Activated CD8-positive, alpha-beta memory T cell treated with anti-CD3 and anti-CD28 coated beads, Interleukin-2, amount 10 ng/mL, durations not matched to agents 7 days and 5 days (primary cell): ENCODE measurements at regions not wholly inside any gene's neighbourhood (a gene's known extent, or its start where the extent isn't known, plus 50 kb on each side); places are given as distances from the start of the nearest gene placed in this dataset.
"Not testable (repeated sequence)": the region's sequence is repeated elsewhere in the genome, so short reads cannot be mapped to it uniquely, and the experiment has no call there.

Experiments used
- ATAC-seq: fragments of 150-1000 bp; cut with Tn5 transposase; one replicate; pipeline ENCODE4 v1.10.0; 2021; ENCODE audit warnings: moderate library complexity
- CTCF ChIA-PET: fragments of 350-600 bp; sonication (Branson Sonifier 250); formaldehyde crosslinking; loops from one replicate; lab custom pipeline; 2021; ENCODE audit warnings: antibody characterized with exemption; lab: Charles Lee
- DNase-seq: peaks from one replicate; pipeline ENCODE4 v3.0.0-alpha.2; 2020
- H3K27ac Mint-ChIP-seq: one replicate; pipeline ENCODE4 v1.8.0; 2021; ENCODE audit warnings: mild to moderate bottlenecking, mixed read lengths
- H3K27me3 Mint-ChIP-seq: one replicate; pipeline ENCODE4 v1.8.0; 2021; ENCODE audit warnings: mixed read lengths
- H3K36me3 Mint-ChIP-seq: one replicate; pipeline ENCODE4 v1.8.0; 2021; ENCODE audit warnings: mild to moderate bottlenecking, mixed read lengths
- H3K4me1 Mint-ChIP-seq: one replicate; pipeline ENCODE4 v1.8.0; 2021; ENCODE audit warnings: mixed read lengths
- H3K4me3 Mint-ChIP-seq: one replicate; pipeline ENCODE4 v1.8.0; 2021; ENCODE audit warnings: mild to moderate bottlenecking, moderate library complexity, mixed read lengths
- H3K9me3 Mint-ChIP-seq: one replicate; pipeline ENCODE4 v1.8.0; 2022; ENCODE audit warnings: low read depth, mixed read lengths

- DNase-seq (no peak), ATAC-seq (no peak)
- H3K36me3 Mint-ChIP-seq, result no peaks in the 10 kb centered on the region
- H3K9me3 Mint-ChIP-seq, result no peaks in the 10 kb centered on the region
- CTCF ChIA-PET, result no interaction called here
- no peaks in the 10 kb centered on the region for H3K4me1 Mint-ChIP-seq
- H3K4me3 Mint-ChIP-seq, result no peak overlapping the region
- H3K27ac Mint-ChIP-seq, result no peak overlapping the region
- H3K27me3 Mint-ChIP-seq, result no peaks in the 10 kb centered on the region
Measured at GRCh38 chr17:70739065-70739464, 569.7 kb downstream of the KCNJ2 start.

GRCh38 chr17:70746574-70746973 lies 577.2 kb downstream of the KCNJ2 start:
- DNase-seq, H3K27ac Mint-ChIP-seq, H3K27me3 Mint-ChIP-seq, H3K4me3 Mint-ChIP-seq, ATAC-seq, H3K9me3 Mint-ChIP-seq, CTCF ChIA-PET, H3K36me3 Mint-ChIP-seq, H3K4me1 Mint-ChIP-seq: not testable (repeated sequence)

- H3K36me3 Mint-ChIP-seq, result no peaks in the 10 kb centered on the region
- no peak overlapping the region for H3K27ac Mint-ChIP-seq
- no peaks in the 10 kb centered on the region for H3K4me1 Mint-ChIP-seq
- no peak for DNase-seq
- CTCF ChIA-PET, result no interaction called here
- no peak overlapping the region for H3K4me3 Mint-ChIP-seq
- no peak for ATAC-seq
- H3K27me3 Mint-ChIP-seq, result no peaks in the 10 kb centered on the region
- H3K9me3 Mint-ChIP-seq, result peaks cover 7% of the 10 kb centered on the region
Measured at GRCh38 chr17:70750983-70751382, 581.7 kb downstream of the KCNJ2 start.

GRCh38 chr17:70752461-70752860 lies 583.1 kb downstream of the KCNJ2 start:
- not testable (repeated sequence) for DNase-seq, H3K27me3 Mint-ChIP-seq, H3K9me3 Mint-ChIP-seq, H3K4me1 Mint-ChIP-seq, H3K27ac Mint-ChIP-seq, H3K36me3 Mint-ChIP-seq, H3K4me3 Mint-ChIP-seq, ATAC-seq
- CTCF ChIA-PET, result interaction anchor here (0.6 kb wide), 1 partner anchor 9 kb away, joined by 3 read pairs; no protein-coding TSS in a partner anchor

- no peak overlapping the region for H3K27ac Mint-ChIP-seq
- no peak for ATAC-seq
- CTCF ChIA-PET, result interaction anchor here (0.6 kb wide), 1 partner anchor 8 kb away, joined by 3 read pairs; no protein-coding TSS in a partner anchor
Measured at GRCh38 chr17:70752966-70753467, 583.7 kb downstream of the KCNJ2 start.

GRCh38 chr17:70763018-70763417 lies 593.7 kb downstream of the KCNJ2 start:
- H3K4me3 Mint-ChIP-seq, result no peak overlapping the region
- H3K4me1 Mint-ChIP-seq, result no peaks in the 10 kb centered on the region
- ATAC-seq (no peak), DNase-seq (no peak)
- CTCF ChIA-PET, result no interaction called here
- H3K36me3 Mint-ChIP-seq, result no peaks in the 10 kb centered on the region
- H3K27ac Mint-ChIP-seq, result no peak overlapping the region
- no peaks in the 10 kb centered on the region for H3K27me3 Mint-ChIP-seq
- no peaks in the 10 kb centered on the region for H3K9me3 Mint-ChIP-seq

More at GRCh38 chr17:70752966-70753467, 583.7 kb downstream of the KCNJ2 start:
- no peak for DNase-seq
- Mint-ChIP-seq H3K27me3 (no peaks in the 10 kb centered on the region), H3K9me3 (no peaks in the 10 kb centered on the region), H3K4me3 (no peak overlapping the region), H3K4me1 (no peaks in the 10 kb centered on the region), H3K36me3 (no peaks in the 10 kb centered on the region)

GRCh38 chr17:70767102-70767701 lies 597.9 kb downstream of the KCNJ2 start:
- H3K27me3 Mint-ChIP-seq, result no peaks in the 10 kb centered on the region
- no peak for DNase-seq
- H3K4me3 Mint-ChIP-seq, result no peak overlapping the region
- H3K27ac Mint-ChIP-seq, result no peak overlapping the region
- CTCF ChIA-PET, result interaction anchor here (0.9 kb wide), 1 partner anchor 83 kb away, joined by 3 read pairs; no protein-coding TSS in a partner anchor
- H3K9me3 Mint-ChIP-seq, result no peaks in the 10 kb centered on the region
- no peak for ATAC-seq
- no peaks in the 10 kb centered on the region for H3K4me1 Mint-ChIP-seq
- H3K36me3 Mint-ChIP-seq, result no peaks in the 10 kb centered on the region

- no peak overlapping the region for H3K4me3 Mint-ChIP-seq
- CTCF ChIA-PET, result no interaction called here
- no peak overlapping the region for H3K27ac Mint-ChIP-seq
- no peaks in the 10 kb centered on the region for H3K9me3 Mint-ChIP-seq
- DNase-seq, result no peak
- no peaks in the 10 kb centered on the region for H3K27me3 Mint-ChIP-seq
- H3K36me3 Mint-ChIP-seq, result no peaks in the 10 kb centered on the region
- ATAC-seq, result no peak
- H3K4me1 Mint-ChIP-seq, result no peaks in the 10 kb centered on the region
Measured at GRCh38 chr17:70769956-70770355, 600.6 kb downstream of the KCNJ2 start.

- Mint-ChIP-seq H3K36me3 (no peaks in the 10 kb centered on the region), H3K4me3 (no peak overlapping the region), H3K27ac (no peak overlapping the region), H3K9me3 (no peaks in the 10 kb centered on the region), H3K27me3 (no peaks in the 10 kb centered on the region), H3K4me1 (no peaks in the 10 kb centered on the region)
- CTCF ChIA-PET, result no interaction called here
- ATAC-seq, result no peak
- no peak for DNase-seq
Measured at GRCh38 chr17:70771804-70772386, 602.6 kb downstream of the KCNJ2 start.

- H3K27ac Mint-ChIP-seq, result no peak overlapping the region
- no peak for DNase-seq
- H3K27me3 Mint-ChIP-seq, result no peaks in the 10 kb centered on the region
- H3K4me3 Mint-ChIP-seq, result no peak overlapping the region
- CTCF ChIA-PET, result no interaction called here
- H3K9me3 Mint-ChIP-seq, result no peaks in the 10 kb centered on the region
- ATAC-seq, result no peak
- no peaks in the 10 kb centered on the region for H3K36me3 Mint-ChIP-seq
- H3K4me1 Mint-ChIP-seq, result no peaks in the 10 kb centered on the region
Measured at GRCh38 chr17:70772761-70773160, 603.4 kb downstream of the KCNJ2 start.

- no peaks in the 10 kb centered on the region for H3K9me3 Mint-ChIP-seq
- CTCF ChIA-PET, result no interaction called here
- H3K27ac Mint-ChIP-seq, result no peak overlapping the region
- DNase-seq, result no peak
- no peak overlapping the region for H3K4me3 Mint-ChIP-seq
- H3K4me1 Mint-ChIP-seq, result no peaks in the 10 kb centered on the region
- no peaks in the 10 kb centered on the region for H3K36me3 Mint-ChIP-seq
- no peak for ATAC-seq
- no peaks in the 10 kb centered on the region for H3K27me3 Mint-ChIP-seq
Measured at GRCh38 chr17:70773258-70773657, 603.9 kb downstream of the KCNJ2 start.

- ATAC-seq (no peak), DNase-seq (no peak)
- Mint-ChIP-seq H3K27me3 (no peaks in the 10 kb centered on the region), H3K4me3 (no peak overlapping the region), H3K4me1 (no peaks in the 10 kb centered on the region), H3K27ac (no peak overlapping the region), H3K36me3 (no peaks in the 10 kb centered on the region), H3K9me3 (no peaks in the 10 kb centered on the region)
- CTCF ChIA-PET, result no interaction called here
Measured at GRCh38 chr17:70774339-70775117, 605.2 kb downstream of the KCNJ2 start.

GRCh38 chr17:70775679-70776078 lies 606.3 kb downstream of the KCNJ2 start:
- DNase-seq (no peak), ATAC-seq (no peak)
- no peak overlapping the region for H3K4me3 Mint-ChIP-seq
- H3K36me3 Mint-ChIP-seq, result no peaks in the 10 kb centered on the region
- H3K9me3 Mint-ChIP-seq, result no peaks in the 10 kb centered on the region
- H3K27me3 Mint-ChIP-seq, result no peaks in the 10 kb centered on the region
- no peak overlapping the region for H3K27ac Mint-ChIP-seq
- H3K4me1 Mint-ChIP-seq, result no peaks in the 10 kb centered on the region
- CTCF ChIA-PET, result no interaction called here

GRCh38 chr17:70776441-70776840 lies 607.1 kb downstream of the KCNJ2 start:
- Mint-ChIP-seq H3K27me3 (no peaks in the 10 kb centered on the region), H3K27ac (no peak overlapping the region), H3K36me3 (no peaks in the 10 kb centered on the region), H3K9me3 (no peaks in the 10 kb centered on the region), H3K4me1 (no peaks in the 10 kb centered on the region), H3K4me3 (no peak overlapping the region)
- no peak for DNase-seq
- no peak for ATAC-seq
- CTCF ChIA-PET, result no interaction called here
